Activated naive CD8-positive, alpha-beta T cell treated with anti-CD3 and anti-CD28 coated beads, Interleukin-2, amount 50 U/mL, for 24 hours (primary cell): ENCODE measurements at regions not wholly inside any gene's neighbourhood (a gene's known extent, or its start where the extent isn't known, plus 50 kb on each side); places are given as distances from the start of the nearest gene placed in this dataset.

Experiments used
- ATAC-seq: fragments of 150-1000 bp; cut with Tn5 transposase; one replicate; pipeline ENCODE4 v1.10.0; 2021
- DNase-seq: peaks from one replicate; pipeline ENCODE4 v3.0.0; 2021
- H3K27ac Mint-ChIP-seq: one replicate; pipeline ENCODE4 v1.8.0; 2021; ENCODE audit warnings: mild to moderate bottlenecking, mixed read lengths
- H3K27me3 Mint-ChIP-seq: one replicate; pipeline ENCODE4 v1.8.0; 2021; ENCODE audit warnings: mixed read lengths
- H3K36me3 Mint-ChIP-seq: one replicate; pipeline ENCODE4 v1.8.0; 2021; ENCODE audit warnings: low read depth, mixed read lengths
- H3K4me1 Mint-ChIP-seq: one replicate; pipeline ENCODE4 v1.8.0; 2021; ENCODE audit warnings: mixed read lengths
- H3K4me3 Mint-ChIP-seq: one replicate; pipeline ENCODE4 v1.8.0; 2021; ENCODE audit warnings: mild to moderate bottlenecking, moderate library complexity, mixed read lengths
- H3K9me3 Mint-ChIP-seq: one replicate; pipeline ENCODE4 v1.8.0; 2021; ENCODE audit warnings: mixed read lengths

GRCh38 chr13:52938065-52938464, 89.6 kb upstream of the PCDH8 start:
- no peaks in the 10 kb centered on the region for H3K36me3 Mint-ChIP-seq
- peaks cover 2% of the 10 kb centered on the region for H3K27me3 Mint-ChIP-seq
- no peaks in the 10 kb centered on the region for H3K9me3 Mint-ChIP-seq
- DNase-seq: no peak
- H3K4me1 Mint-ChIP-seq: no peaks in the 10 kb centered on the region
- no peak for ATAC-seq
- H3K4me3 Mint-ChIP-seq: no peak overlapping the region
- H3K27ac Mint-ChIP-seq: no peak overlapping the region

- ATAC-seq (no peak), DNase-seq (no peak)
- no peaks in the 10 kb centered on the region for H3K36me3 Mint-ChIP-seq
- H3K27ac Mint-ChIP-seq: no peak overlapping the region
- no peaks in the 10 kb centered on the region for H3K4me1 Mint-ChIP-seq
- H3K4me3 Mint-ChIP-seq: no peak overlapping the region
- peaks cover 2% of the 10 kb centered on the region for H3K27me3 Mint-ChIP-seq
- no peaks in the 10 kb centered on the region for H3K9me3 Mint-ChIP-seq
Observed at GRCh38 chr13:52936806-52937205, 88.4 kb upstream of the PCDH8 start.

GRCh38 chr13:52934258-52934657, 85.8 kb upstream of the PCDH8 start:
- ATAC-seq (no peak), DNase-seq (no peak)
- Mint-ChIP-seq H3K9me3 (no peaks in the 10 kb centered on the region), H3K4me3 (no peak overlapping the region), H3K36me3 (no peaks in the 10 kb centered on the region), H3K27me3 (no peaks in the 10 kb centered on the region), H3K4me1 (no peaks in the 10 kb centered on the region), H3K27ac (no peak overlapping the region)

DNA sequence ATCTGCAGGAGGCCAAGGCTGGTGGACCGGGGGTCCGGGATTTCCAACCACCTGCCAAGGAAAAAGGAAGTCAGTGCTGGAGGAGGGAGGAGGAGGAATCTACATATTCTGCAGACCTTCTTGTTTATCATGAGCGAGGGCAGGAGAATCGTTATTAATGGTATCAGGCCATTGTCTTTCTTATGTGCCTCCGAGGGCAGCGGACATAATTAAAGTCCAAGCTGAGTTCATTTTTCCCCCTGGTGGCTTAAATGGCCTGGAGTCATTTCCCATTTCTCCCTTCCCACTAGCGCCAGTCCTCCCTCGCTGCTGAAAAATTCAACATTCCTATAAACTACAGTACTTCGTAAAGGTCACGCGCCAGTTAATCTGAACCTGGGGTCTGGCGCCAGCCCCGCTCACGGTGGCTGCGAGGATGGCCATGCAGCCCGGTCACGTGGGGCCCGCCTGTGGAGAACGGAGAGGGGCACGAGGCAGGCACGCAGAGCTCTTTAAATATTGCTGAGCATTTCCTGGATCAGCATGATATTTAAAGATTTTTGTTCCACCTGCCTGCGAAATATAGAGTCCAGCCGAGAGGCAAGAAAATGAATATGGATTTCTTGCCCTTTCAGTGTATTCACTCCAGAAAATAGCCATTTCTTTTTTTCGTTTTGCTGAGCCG, 85.2 kb upstream of the PCDH8 start:
- DNase-seq: no peak
- no peaks in the 10 kb centered on the region for H3K9me3 Mint-ChIP-seq
- H3K4me3 Mint-ChIP-seq: no peak overlapping the region
- no peak for ATAC-seq
- no peaks in the 10 kb centered on the region for H3K36me3 Mint-ChIP-seq
- no peaks in the 10 kb centered on the region for H3K27me3 Mint-ChIP-seq
- H3K4me1 Mint-ChIP-seq: no peaks in the 10 kb centered on the region
- H3K27ac Mint-ChIP-seq: no peak overlapping the region

GRCh38 chr13:52933099-52933498, 84.7 kb upstream of the PCDH8 start:
- DNase-seq (no peak), ATAC-seq (no peak)
- Mint-ChIP-seq H3K36me3 (no peaks in the 10 kb centered on the region), H3K4me3 (no peak overlapping the region), H3K27me3 (no peaks in the 10 kb centered on the region), H3K9me3 (no peaks in the 10 kb centered on the region), H3K27ac (no peak overlapping the region), H3K4me1 (no peaks in the 10 kb centered on the region)

- Mint-ChIP-seq H3K9me3 (no peaks in the 10 kb centered on the region), H3K4me1 (no peaks in the 10 kb centered on the region), H3K27ac (no peak overlapping the region), H3K36me3 (no peaks in the 10 kb centered on the region), H3K27me3 (no peaks in the 10 kb centered on the region), H3K4me3 (no peak overlapping the region)
- ATAC-seq (no peak), DNase-seq (no peak)
Observed at GRCh38 chr13:52932649-52933048, 84.2 kb upstream of the PCDH8 start.

DNA sequence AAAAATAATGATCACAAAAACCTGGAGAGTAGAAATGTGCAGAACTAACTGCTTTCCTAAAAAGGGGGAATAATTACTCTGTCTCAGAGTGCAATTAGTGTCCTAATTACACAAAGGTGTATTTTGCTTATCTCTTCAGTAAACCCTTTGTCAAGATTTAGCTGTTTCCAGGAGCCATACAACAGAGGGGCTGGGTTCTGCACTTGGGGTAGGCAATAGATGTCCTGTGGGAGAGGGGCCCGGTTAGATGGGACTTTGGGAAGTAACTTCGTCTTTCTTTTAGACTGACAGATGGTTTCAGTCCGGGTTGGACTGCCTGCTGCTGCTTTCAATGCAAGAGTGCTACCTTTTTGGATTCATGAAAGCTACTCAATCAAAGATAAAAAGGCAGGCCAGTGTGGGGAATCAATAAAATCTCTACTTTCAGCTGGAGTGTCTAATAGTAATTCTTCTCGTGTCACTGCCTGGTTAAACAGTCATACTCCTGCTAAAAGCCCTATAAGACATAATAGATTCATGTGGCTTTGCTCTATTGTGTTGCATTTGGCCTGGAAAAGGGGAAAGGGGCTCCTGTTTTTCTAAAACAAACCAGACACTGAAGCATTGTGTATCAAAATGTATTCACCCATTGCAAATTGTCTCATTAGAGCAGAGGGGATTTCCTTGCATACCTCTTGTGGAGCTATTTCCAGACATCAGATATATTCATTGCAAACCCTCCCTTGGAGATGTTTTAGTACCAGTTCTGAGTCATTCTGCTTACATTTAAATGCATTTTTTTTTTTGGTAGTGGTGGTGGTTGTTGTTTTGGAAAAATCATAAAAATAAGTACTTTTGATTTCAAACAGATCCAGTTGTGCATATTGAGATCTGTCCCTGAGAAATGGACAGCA, 83.3 kb upstream of the PCDH8 start:
- no peaks in the 10 kb centered on the region for H3K36me3 Mint-ChIP-seq
- ATAC-seq (no peak), DNase-seq (no peak)
- H3K27me3 Mint-ChIP-seq: peaks cover 2% of the 10 kb centered on the region
- no peak overlapping the region for H3K4me3 Mint-ChIP-seq
- H3K27ac Mint-ChIP-seq: no peak overlapping the region
- H3K4me1 Mint-ChIP-seq: no peaks in the 10 kb centered on the region
- H3K9me3 Mint-ChIP-seq: no peaks in the 10 kb centered on the region

DNA sequence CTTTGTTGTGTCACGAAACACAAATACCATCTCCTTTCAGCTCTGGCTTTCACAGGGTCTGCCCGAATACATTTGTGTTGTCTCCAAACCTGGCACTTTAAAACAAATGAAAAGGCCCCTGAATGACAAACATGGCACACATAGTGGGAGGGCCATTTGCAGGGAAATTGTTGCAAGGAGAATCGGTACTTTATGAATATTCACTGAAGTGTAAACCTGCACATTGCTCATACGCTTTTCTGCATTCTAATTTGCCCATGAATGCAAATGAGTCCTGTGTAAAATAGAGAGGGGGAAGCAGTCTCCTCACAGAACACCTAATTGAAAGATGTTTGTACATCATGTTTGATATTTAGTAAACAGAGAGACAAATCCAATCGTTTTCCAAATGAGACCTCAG, 82.7 kb upstream of the PCDH8 start:
- no peaks in the 10 kb centered on the region for H3K9me3 Mint-ChIP-seq
- H3K4me3 Mint-ChIP-seq: no peak overlapping the region
- H3K4me1 Mint-ChIP-seq: no peaks in the 10 kb centered on the region
- peaks cover 2% of the 10 kb centered on the region for H3K27me3 Mint-ChIP-seq
- no peak overlapping the region for H3K27ac Mint-ChIP-seq
- no peaks in the 10 kb centered on the region for H3K36me3 Mint-ChIP-seq
- ATAC-seq: no peak
- no peak for DNase-seq

DNA sequence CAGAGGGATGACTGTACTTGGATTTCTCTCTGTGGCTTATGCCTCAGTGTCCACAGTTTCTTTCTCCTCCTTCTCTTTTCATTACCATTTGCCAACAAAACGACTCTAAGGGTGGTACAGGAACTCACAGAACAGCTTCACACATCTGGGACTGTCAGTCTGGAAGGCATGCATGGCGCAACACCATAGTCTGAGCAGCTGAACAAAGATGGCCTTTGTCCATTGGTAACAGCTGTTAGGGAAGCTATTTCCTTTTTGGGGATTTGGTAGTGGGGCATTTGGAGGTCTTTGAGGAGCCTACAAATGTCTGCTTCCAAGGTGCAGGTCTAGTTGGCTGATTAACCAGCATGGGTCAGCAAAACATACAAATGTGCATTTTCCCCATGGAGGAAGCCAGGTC, 81.4 kb upstream of the PCDH8 start:
- Mint-ChIP-seq H3K36me3 (no peaks in the 10 kb centered on the region), H3K27ac (no peak overlapping the region), H3K9me3 (no peaks in the 10 kb centered on the region), H3K4me1 (no peaks in the 10 kb centered on the region), H3K27me3 (peaks cover 2% of the 10 kb centered on the region), H3K4me3 (no peak overlapping the region)
- DNase-seq: no peak
- ATAC-seq: no peak

DNA sequence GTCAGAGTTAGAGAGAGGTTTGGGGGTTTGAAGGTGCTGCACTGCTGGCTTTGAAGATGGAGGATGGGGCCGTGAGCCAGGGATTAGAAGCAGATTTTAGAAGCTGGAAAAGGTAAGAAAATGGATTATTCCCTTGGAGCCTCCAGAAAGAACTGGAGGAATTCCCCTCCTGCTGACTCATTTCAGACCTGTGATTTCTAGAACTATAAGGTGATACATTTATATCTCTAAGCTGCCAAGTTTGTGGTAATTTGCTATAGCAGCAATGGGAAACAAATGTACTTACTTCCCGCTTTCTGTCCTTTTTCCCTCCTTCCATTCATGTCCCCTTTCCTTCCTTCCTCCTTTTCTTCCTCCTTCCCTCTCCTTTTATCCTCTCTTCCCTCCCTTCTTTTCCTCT, 78.5 kb upstream of the PCDH8 start:
- Mint-ChIP-seq H3K27ac (no peak overlapping the region), H3K4me1 (no peaks in the 10 kb centered on the region), H3K4me3 (no peak overlapping the region), H3K27me3 (peaks cover 2% of the 10 kb centered on the region), H3K9me3 (no peaks in the 10 kb centered on the region), H3K36me3 (no peaks in the 10 kb centered on the region)
- DNase-seq (no peak), ATAC-seq (no peak)

GRCh38 chr13:52925775-52926285, 77.4 kb upstream of the PCDH8 start:
- H3K4me3 Mint-ChIP-seq: no peak overlapping the region
- H3K36me3 Mint-ChIP-seq: no peaks in the 10 kb centered on the region
- peaks cover 2% of the 10 kb centered on the region for H3K27me3 Mint-ChIP-seq
- no peak overlapping the region for H3K27ac Mint-ChIP-seq
- H3K4me1 Mint-ChIP-seq: no peaks in the 10 kb centered on the region
- no peak for ATAC-seq
- no peak for DNase-seq
- no peaks in the 10 kb centered on the region for H3K9me3 Mint-ChIP-seq

- DNase-seq: no peak
- Mint-ChIP-seq H3K9me3 (no peaks in the 10 kb centered on the region), H3K4me1 (no peaks in the 10 kb centered on the region), H3K27ac (no peak overlapping the region), H3K27me3 (peaks cover 2% of the 10 kb centered on the region), H3K36me3 (no peaks in the 10 kb centered on the region), H3K4me3 (no peak overlapping the region)
- ATAC-seq: no peak
Observed at GRCh38 chr13:52925251-52925650, 76.8 kb upstream of the PCDH8 start.

DNA sequence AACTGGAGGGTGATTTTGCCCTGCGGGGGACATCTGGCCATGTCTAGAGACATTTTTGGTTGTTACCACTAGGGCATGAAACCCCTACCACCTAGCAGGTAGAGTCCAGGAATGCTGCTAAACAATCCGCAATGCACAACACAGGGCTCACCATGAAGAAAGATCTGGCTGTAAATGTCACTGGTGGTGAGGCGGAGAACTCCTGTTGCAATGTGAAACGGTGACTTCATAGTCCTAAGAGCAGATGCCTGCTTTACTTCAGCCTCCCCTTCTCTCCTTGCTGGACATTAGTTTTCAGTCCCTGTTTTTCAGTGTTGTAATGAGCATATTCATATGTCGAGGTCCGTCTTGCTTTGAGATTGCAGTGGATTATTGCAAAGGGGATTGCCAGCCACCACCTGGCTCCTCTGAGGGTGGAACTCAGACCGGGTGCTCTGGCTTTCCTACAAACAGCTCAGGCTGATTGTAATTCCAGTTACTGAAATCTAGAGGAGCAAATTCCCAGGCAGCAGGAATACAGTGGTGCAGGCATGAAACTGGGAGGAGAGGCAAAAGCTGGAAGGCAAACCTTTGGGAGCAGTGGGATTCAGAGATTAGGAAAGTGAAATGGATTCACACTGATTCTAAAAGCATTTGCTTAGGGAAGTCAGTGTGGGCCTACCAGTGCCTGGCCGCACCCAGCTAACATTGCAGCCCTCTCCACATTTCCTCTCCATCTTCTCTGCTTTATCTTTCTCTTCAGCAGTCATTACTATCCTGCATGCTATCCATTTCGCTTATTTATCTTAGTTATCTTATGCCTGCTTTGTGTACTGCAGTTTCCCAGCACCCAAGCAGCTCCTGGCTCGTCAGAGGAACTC, 76.1 kb upstream of the PCDH8 start:
- H3K27ac Mint-ChIP-seq: no peak overlapping the region
- no peaks in the 10 kb centered on the region for H3K9me3 Mint-ChIP-seq
- peaks cover 2% of the 10 kb centered on the region for H3K27me3 Mint-ChIP-seq
- ATAC-seq (no peak), DNase-seq (no peak)
- no peaks in the 10 kb centered on the region for H3K4me1 Mint-ChIP-seq
- no peaks in the 10 kb centered on the region for H3K36me3 Mint-ChIP-seq
- no peak overlapping the region for H3K4me3 Mint-ChIP-seq

DNA sequence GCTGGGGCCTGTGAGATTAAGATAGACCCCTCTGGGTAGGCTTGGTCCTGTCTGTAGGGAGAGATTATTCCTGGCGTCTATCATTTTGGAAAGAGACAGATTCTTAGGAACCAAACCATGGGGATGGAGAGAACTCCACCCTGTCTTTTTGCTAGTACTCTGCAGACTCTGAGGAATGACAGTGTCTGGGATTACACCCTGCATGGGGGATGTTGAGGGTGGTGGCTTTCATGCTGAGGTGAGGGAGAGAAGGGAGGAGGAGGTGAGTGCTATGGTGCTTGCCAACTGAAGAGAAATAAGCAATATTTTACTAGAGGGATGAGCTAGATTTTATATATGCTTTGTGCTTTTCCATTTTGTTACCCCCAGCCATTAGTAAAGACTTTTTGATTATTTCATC, 74.5 kb upstream of the PCDH8 start:
- Mint-ChIP-seq H3K4me3 (no peak overlapping the region), H3K9me3 (no peaks in the 10 kb centered on the region), H3K27me3 (peaks cover 6% of the 10 kb centered on the region), H3K27ac (no peak overlapping the region), H3K36me3 (no peaks in the 10 kb centered on the region), H3K4me1 (no peaks in the 10 kb centered on the region)
- ATAC-seq (no peak), DNase-seq (no peak)
